Vagina (tissue), 2 donors: ENCODE measurements at regions not wholly inside any gene's neighbourhood (a gene's known extent, or its start where the extent isn't known, plus 50 kb on each side); places are given as distances from the start of the nearest gene placed in this dataset.

Experiments
- DNase-seq, 2 donors: peaks; one replicate each; pipeline ENCODE4 v3.0.0-alpha.2; 2017; ENCODE audit errors: extremely low spot score in 2 of 2
- H3K27ac ChIP-seq: fragments of 200-600 bp; sonication (generic); one replicate; pipeline ENCODE4 v1.5.1; 2019
- H3K27me3 ChIP-seq: fragments of 200-600 bp; sonication (generic); one replicate; pipeline ENCODE4 v1.5.1; 2019
- H3K36me3 ChIP-seq, 2 donors: fragments of 200-600 bp; sonication (generic); one replicate each; pipeline ENCODE4 v1.5.1; 2017 to 2019
- H3K4me1 ChIP-seq: fragments of 200-600 bp; sonication (generic); one replicate; pipeline ENCODE4 v1.5.1; 2019
- H3K4me3 ChIP-seq, 2 donors: fragments of 200-600 bp; sonication (generic); 1 replicate in 1 of 2; 2 replicates in 1 of 2; pipeline ENCODE4 v1.5.1; 2016 to 2019
- H3K9me3 ChIP-seq: fragments of 200-600 bp; sonication (generic); one replicate; pipeline ENCODE4 v1.5.1; 2019
- CTCF ChIP-seq, 3 experiments: fragments of 450-650 bp in 2 of 3; fragments of 200-600 bp in 1 of 3; sonication (generic) in 1 of 3; IDR thresholded peaks; one replicate each; pipeline ENCODE4 v1.5.1; 2017 to 2019; ENCODE audit warnings: antibody characterized with exemption in 3 of 3, mild to moderate bottlenecking in 2 of 3, moderate library complexity in 2 of 3
- POLR2A ChIP-seq, 2 donors: fragments of 450-650 bp; IDR thresholded peaks; one replicate each; pipeline ENCODE4 v1.6.1; 2017; ENCODE audit warnings: antibody characterized with exemption in 2 of 2, mild to moderate bottlenecking in 2 of 2, moderate library complexity in 2 of 2
- POLR2AphosphoS5 ChIP-seq, 2 donors: sonication (generic); formaldehyde crosslinking; IDR thresholded peaks; one replicate each; pipeline ENCODE4 v1.9.0; 2017; ENCODE audit warnings: antibody characterized with exemption in 2 of 2, mild to moderate bottlenecking in 2 of 2, low read depth in 1 of 2; ENCODE audit not compliant: insufficient read depth in 1 of 2
- intact Hi-C: fragments of 100-400 bp; cut with DNase I; formaldehyde crosslinking; loops from one replicate; pipeline ENCODE4 v1.15.1; 2023

GRCh38 chr10:64507651-64508028, 986.4 kb downstream of the REEP3 start:
- intact Hi-C loops, result no loop called here
- TF ChIP-seq POLR2A (IDR thresholded peaks at IDR 0.05) (no peak), POLR2AphosphoS5 (IDR thresholded peaks at IDR 0.05; ENCODE audit: insufficient read depth in 1 of 2, low read depth in 1 of 2) (no peak), CTCF (IDR thresholded peaks at IDR 0.05) (no peak)
- DNase-seq, result no peak

GRCh38 chr10:64508029-64508661, 986.9 kb downstream of the REEP3 start:
- no peaks in the 10 kb centered on the region for H3K36me3 ChIP-seq
- intact Hi-C loops, result no loop called here
- no peaks in the 10 kb centered on the region for H3K27me3 ChIP-seq
- no peaks in the 10 kb centered on the region for H3K9me3 ChIP-seq
- no peak overlapping the region for H3K4me3 ChIP-seq
- H3K4me1 ChIP-seq, result no peaks in the 10 kb centered on the region
- no peak for DNase-seq
- no peak overlapping the region for H3K27ac ChIP-seq
- TF ChIP-seq POLR2A (IDR thresholded peaks at IDR 0.05) (no peak), POLR2AphosphoS5 (IDR thresholded peaks at IDR 0.05; ENCODE audit: insufficient read depth in 1 of 2, low read depth in 1 of 2) (no peak), CTCF (IDR thresholded peaks at IDR 0.05) (no peak)

More at GRCh38 chr10:64507651-64508028, 986.4 kb downstream of the REEP3 start:
- Histone ChIP-seq H3K27me3 (no peaks in the 10 kb centered on the region), H3K4me1 (no peaks in the 10 kb centered on the region), H3K36me3 (no peaks in the 10 kb centered on the region), H3K27ac (no peak overlapping the region), H3K4me3 (no peak overlapping the region), H3K9me3 (no peaks in the 10 kb centered on the region)

- TF ChIP-seq POLR2AphosphoS5 (IDR thresholded peaks at IDR 0.05; ENCODE audit: insufficient read depth in 1 of 2, low read depth in 1 of 2) (no peak), CTCF (IDR thresholded peaks at IDR 0.05) (no peak), POLR2A (IDR thresholded peaks at IDR 0.05) (no peak)
- Histone ChIP-seq H3K27ac (no peak overlapping the region), H3K36me3 (no peaks in the 10 kb centered on the region), H3K4me1 (no peaks in the 10 kb centered on the region), H3K4me3 (no peak overlapping the region), H3K27me3 (no peaks in the 10 kb centered on the region), H3K9me3 (no peaks in the 10 kb centered on the region)
- intact Hi-C loops, result no loop called here
- no peak for DNase-seq
Observed at GRCh38 chr10:64515970-64516699, 994.9 kb downstream of the REEP3 start.

- no peak for DNase-seq
- Histone ChIP-seq H3K9me3 (no peaks in the 10 kb centered on the region), H3K27ac (no peak overlapping the region), H3K36me3 (no peaks in the 10 kb centered on the region), H3K4me1 (no peaks in the 10 kb centered on the region), H3K4me3 (no peak overlapping the region), H3K27me3 (no peaks in the 10 kb centered on the region)
- intact Hi-C loops, result no loop called here
- TF ChIP-seq CTCF (IDR thresholded peaks at IDR 0.05) (no peak), POLR2A (IDR thresholded peaks at IDR 0.05) (no peak), POLR2AphosphoS5 (IDR thresholded peaks at IDR 0.05; ENCODE audit: insufficient read depth in 1 of 2, low read depth in 1 of 2) (no peak)
Observed at GRCh38 chr10:64518456-64518855, 997.3 kb downstream of the REEP3 start.

- DNase-seq, result no peak
- Histone ChIP-seq H3K27me3 (no peaks in the 10 kb centered on the region), H3K4me3 (no peak overlapping the region), H3K9me3 (no peaks in the 10 kb centered on the region), H3K4me1 (no peaks in the 10 kb centered on the region), H3K36me3 (no peaks in the 10 kb centered on the region), H3K27ac (no peak overlapping the region)
- intact Hi-C loops, result no loop called here
- TF ChIP-seq CTCF (IDR thresholded peaks at IDR 0.05) (no peak), POLR2AphosphoS5 (IDR thresholded peaks at IDR 0.05; ENCODE audit: insufficient read depth in 1 of 2, low read depth in 1 of 2) (no peak), POLR2A (IDR thresholded peaks at IDR 0.05) (no peak)
Observed at GRCh38 chr10:64519427-64519826, 998.2 kb downstream of the REEP3 start.
